WTC11 (cell line): ENCODE measurements at regions not wholly inside any gene's neighbourhood (a gene's known extent, or its start where the extent isn't known, plus 50 kb on each side); places are given as distances from the start of the nearest gene placed in this dataset.

Experiments
- ATAC-seq: fragments of 200-7000 bp; cut with Tn5 transposase; 2 replicates; pipeline ENCODE4 v1.10.0; 2021; ENCODE audit warnings: mild to moderate bottlenecking, moderate library complexity
- CTCF ChIA-PET: fragments of 300-600 bp; sonication (Branson Sonifier 250); formaldehyde crosslinking; loops from one replicate; lab custom pipeline; 2021; ENCODE audit warnings: antibody characterized with exemption; lab: Charles Lee
- POLR2A ChIA-PET: fragments of 350-600 bp; sonication (Branson Sonifier 250); formaldehyde crosslinking; loops from one replicate; lab custom pipeline; 2021; ENCODE audit warnings: antibody characterized with exemption; lab: Charles Lee
- DNase-seq: peaks from one replicate; pipeline ENCODE4 v3.0.0; 2021; ENCODE audit warnings: low spot score
- H3K27ac Mint-ChIP-seq: 2 replicates; pipeline ENCODE4 v1.8.0; 2021; ENCODE audit warnings: mixed read lengths
- H3K27me3 Mint-ChIP-seq: 2 replicates; pipeline ENCODE4 v1.8.0; 2021; ENCODE audit warnings: low read depth, mild to moderate bottlenecking, moderate library complexity, mixed read lengths
- H3K36me3 Mint-ChIP-seq: 2 replicates; pipeline ENCODE4 v1.8.0; 2021; ENCODE audit warnings: mixed read lengths
- H3K4me1 Mint-ChIP-seq: 2 replicates; pipeline ENCODE4 v1.8.0; 2022; ENCODE audit warnings: mixed read lengths
- H3K4me3 Mint-ChIP-seq: 2 replicates; pipeline ENCODE4 v1.8.0; 2021; ENCODE audit warnings: mild to moderate bottlenecking, moderate library complexity, mixed read lengths
- H3K9me3 Mint-ChIP-seq: 2 replicates; pipeline ENCODE4 v1.8.0; 2021; ENCODE audit warnings: mixed read lengths
- ATF1 ChIP-seq: sonication (generic); formaldehyde crosslinking; IDR thresholded peaks from 2 replicates; pipeline ENCODE4 v1.8.1; 2023; ENCODE audit warnings: mild to moderate bottlenecking, moderate library complexity, missing genetic modification reagents
- GRHL2 ChIP-seq: fragments of 250-450 bp; sonication (Bioruptor Pico); IDR thresholded peaks from 2 replicates; pipeline ENCODE4 v1.8.0; 2022; ENCODE audit warnings: mild to moderate bottlenecking, moderate library complexity; ENCODE audit not compliant: insufficient replicate concordance, severe bottlenecking
- GTF2I ChIP-seq: fragments of 250-450 bp; sonication (Bioruptor Pico); conservative IDR thresholded peaks from 2 replicates; pipeline ENCODE4 v1.4.0; 2021; ENCODE audit warnings: mild to moderate bottlenecking
- KAT7 ChIP-seq: sonication (generic); formaldehyde crosslinking; IDR thresholded peaks from 2 replicates; pipeline ENCODE4 v1.8.1; 2023; ENCODE audit warnings: missing genetic modification reagents, mild to moderate bottlenecking, borderline replicate concordance
- MXD4 ChIP-seq: fragments of 250-450 bp; sonication (Bioruptor Pico); IDR thresholded peaks from 2 replicates; pipeline ENCODE4 v1.8.0; 2021; ENCODE audit warnings: mild to moderate bottlenecking, moderate library complexity, borderline replicate concordance
- NR2C2 ChIP-seq: sonication (generic); formaldehyde crosslinking; IDR thresholded peaks from 2 replicates; pipeline ENCODE4 v1.8.0; 2022; ENCODE audit warnings: mild to moderate bottlenecking, missing genetic modification reagents
- PRRX2 ChIP-seq: fragments of 250-450 bp; sonication (Bioruptor Pico); IDR thresholded peaks from 2 replicates; pipeline ENCODE4 v1.8.0; 2021; ENCODE audit warnings: mild to moderate bottlenecking
- TCF7 ChIP-seq: sonication (generic); formaldehyde crosslinking; IDR thresholded peaks from 2 replicates; pipeline ENCODE4 v1.8.0; 2022; ENCODE audit warnings: mild to moderate bottlenecking, low read depth, missing genetic modification reagents, moderate library complexity
- TEAD1 ChIP-seq: sonication (generic); formaldehyde crosslinking; IDR thresholded peaks from 2 replicates; pipeline ENCODE4 v1.8.0; 2022; ENCODE audit warnings: mild to moderate bottlenecking, missing genetic modification reagents
- ZBTB21 ChIP-seq: sonication (generic); formaldehyde crosslinking; IDR thresholded peaks from 2 replicates; pipeline ENCODE4 v1.8.1; 2023; ENCODE audit warnings: mild to moderate bottlenecking, missing genetic modification reagents, borderline replicate concordance
- ZNF219 ChIP-seq: sonication (generic); formaldehyde crosslinking; IDR thresholded peaks from 2 replicates; pipeline ENCODE4 v1.8.0; 2023; ENCODE audit warnings: missing genetic modification reagents, mild to moderate bottlenecking, borderline replicate concordance
- ZNF423 ChIP-seq: fragments of 250-450 bp; sonication (Bioruptor Pico); IDR thresholded peaks from 2 replicates; pipeline ENCODE4 v2.1.2; 2022; ENCODE audit warnings: mild to moderate bottlenecking, moderate library complexity
- TF ChIP-seq, protein P1 (sequence below): sonication (generic); formaldehyde crosslinking; IDR thresholded peaks from 2 replicates; pipeline ENCODE4 v1.8.1; 2022; ENCODE audit warnings: low read depth, missing genetic modification reagents, borderline replicate concordance
- TF ChIP-seq, protein P2 (sequence below): sonication (generic); formaldehyde crosslinking; IDR thresholded peaks from 2 replicates; pipeline ENCODE4 v1.8.1; 2023; ENCODE audit warnings: mild to moderate bottlenecking, missing genetic modification reagents, moderate library complexity
- TF ChIP-seq, protein P3 (sequence below): fragments of 250-450 bp; sonication (Bioruptor Pico); IDR thresholded peaks from 2 replicates; pipeline ENCODE4 v1.9.0; 2021; ENCODE audit warnings: mild to moderate bottlenecking, borderline replicate concordance
- TF ChIP-seq, protein P4 (sequence below): sonication (generic); formaldehyde crosslinking; IDR thresholded peaks from 2 replicates; pipeline ENCODE4 v1.8.0; 2023; ENCODE audit warnings: mild to moderate bottlenecking, missing genetic modification reagents
- TF ChIP-seq, protein P5 (sequence below): sonication (generic); formaldehyde crosslinking; IDR thresholded peaks from 2 replicates; pipeline ENCODE4 v1.8.0; 2023; ENCODE audit warnings: missing genetic modification reagents

DNA sequence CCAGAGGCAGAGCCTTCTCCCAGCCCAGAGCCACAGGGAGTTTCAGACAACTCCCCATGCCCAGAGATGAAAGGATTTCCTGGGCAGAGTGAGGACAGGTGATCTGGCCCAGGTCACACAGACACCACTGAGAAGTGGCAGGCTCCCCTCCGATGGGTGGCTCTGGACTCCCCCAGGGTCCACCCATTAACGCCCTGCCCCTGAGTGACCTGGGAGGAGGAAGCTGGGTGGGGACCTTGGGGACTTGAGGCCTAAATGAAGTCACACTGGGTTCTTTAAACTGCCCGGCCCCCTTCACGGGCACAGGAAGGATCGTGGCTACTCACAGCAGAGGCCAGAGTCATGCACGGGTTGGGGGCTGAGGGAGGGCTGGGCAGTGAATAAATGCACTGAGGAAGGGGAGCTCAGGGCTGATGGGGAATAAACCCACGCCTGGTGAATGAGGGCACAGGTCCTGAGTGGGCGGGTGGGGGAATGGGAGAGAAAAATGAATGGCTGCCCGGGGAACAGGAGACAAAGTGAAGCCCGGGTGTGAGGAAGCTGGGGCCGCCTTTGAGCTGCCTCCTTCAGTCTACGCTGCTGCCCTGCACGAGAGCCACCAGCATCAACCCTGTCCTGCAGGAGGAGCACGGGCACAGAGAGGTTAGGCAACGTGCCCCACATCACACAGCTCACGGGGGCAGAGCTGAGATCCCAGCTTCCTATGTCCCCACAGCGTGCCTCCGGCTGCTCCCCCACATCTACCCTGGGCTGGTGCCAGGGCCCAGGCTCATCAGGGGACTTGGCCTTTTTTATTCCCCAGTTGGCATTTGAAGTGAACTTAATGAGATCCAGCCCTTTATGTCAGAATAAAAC is 404.3 kb downstream of the MATN1 start:
- H3K9me3 Mint-ChIP-seq: peaks cover 13% of the 10 kb centered on the region
- ChIA-PET POLR2A (no interaction called here), CTCF (interaction anchor here (3.1 kb wide), 1 partner anchor 61 kb away, joined by 14 read pairs; no protein-coding TSS in a partner anchor)
- no peak overlapping the region for H3K4me3 Mint-ChIP-seq
- H3K27me3 Mint-ChIP-seq: no peaks in the 10 kb centered on the region
- DNase-seq (no peak), ATAC-seq (no peak)
- TF ChIP-seq PRRX2 (CRISPR knock-in tag): no peak
- TF ChIP-seq NR2C2 (CRISPR knock-in tag): no peak
- TF ChIP-seq ZNF423 (CRISPR knock-in tag): no peak
- TF ChIP-seq KAT7 (CRISPR knock-in tag): no peak
- no peak for TF ChIP-seq TEAD1
- TF ChIP-seq, protein P1, sequence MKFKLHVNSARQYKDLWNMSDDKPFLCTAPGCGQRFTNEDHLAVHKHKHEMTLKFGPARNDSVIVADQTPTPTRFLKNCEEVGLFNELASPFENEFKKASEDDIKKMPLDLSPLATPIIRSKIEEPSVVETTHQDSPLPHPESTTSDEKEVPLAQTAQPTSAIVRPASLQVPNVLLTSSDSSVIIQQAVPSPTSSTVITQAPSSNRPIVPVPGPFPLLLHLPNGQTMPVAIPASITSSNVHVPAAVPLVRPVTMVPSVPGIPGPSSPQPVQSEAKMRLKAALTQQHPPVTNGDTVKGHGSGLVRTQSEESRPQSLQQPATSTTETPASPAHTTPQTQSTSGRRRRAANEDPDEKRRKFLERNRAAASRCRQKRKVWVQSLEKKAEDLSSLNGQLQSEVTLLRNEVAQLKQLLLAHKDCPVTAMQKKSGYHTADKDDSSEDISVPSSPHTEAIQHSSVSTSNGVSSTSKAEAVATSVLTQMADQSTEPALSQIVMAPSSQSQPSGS (CRISPR knock-in tag): no peak
- no peaks in the 10 kb centered on the region for H3K36me3 Mint-ChIP-seq
- H3K27ac Mint-ChIP-seq: no peak overlapping the region
- peaks cover 3% of the 10 kb centered on the region; the same call in 1 of the 2 replicates for H3K4me1 Mint-ChIP-seq

DNA sequence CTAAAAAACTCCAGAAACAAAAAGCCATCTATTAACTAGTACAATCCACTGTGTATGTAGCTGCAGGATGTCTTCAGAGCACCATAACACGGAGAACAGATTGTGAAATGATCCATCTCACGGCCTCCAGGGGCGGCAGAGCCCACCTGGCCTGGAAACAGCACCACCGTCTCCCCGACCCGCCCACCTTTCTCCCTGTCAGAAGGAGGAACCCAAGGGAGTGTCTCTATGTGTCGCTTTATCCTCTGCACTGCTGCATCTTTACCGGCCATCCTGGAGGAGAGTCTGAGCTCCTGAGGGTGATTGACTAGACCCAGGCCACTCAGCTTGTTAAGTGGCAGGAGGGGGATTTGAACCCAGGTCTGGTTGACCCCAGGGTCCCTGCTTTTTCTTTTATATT is 405.0 kb downstream of the MATN1 start:
- CTCF ChIA-PET: interaction anchor here (3.1 kb wide), 1 partner anchor 62 kb away, joined by 14 read pairs; no protein-coding TSS in a partner anchor
- no peak overlapping the region for H3K4me3 Mint-ChIP-seq
- H3K27me3 Mint-ChIP-seq: no peaks in the 10 kb centered on the region
- no peak overlapping the region for H3K27ac Mint-ChIP-seq
- TF ChIP-seq, protein P2, sequence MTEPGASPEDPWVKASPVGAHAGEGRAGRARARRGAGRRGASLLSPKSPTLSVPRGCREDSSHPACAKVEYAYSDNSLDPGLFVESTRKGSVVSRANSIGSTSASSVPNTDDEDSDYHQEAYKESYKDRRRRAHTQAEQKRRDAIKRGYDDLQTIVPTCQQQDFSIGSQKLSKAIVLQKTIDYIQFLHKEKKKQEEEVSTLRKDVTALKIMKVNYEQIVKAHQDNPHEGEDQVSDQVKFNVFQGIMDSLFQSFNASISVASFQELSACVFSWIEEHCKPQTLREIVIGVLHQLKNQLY: no peak
- TF ChIP-seq MXD4 (CRISPR knock-in tag) (no peak), GTF2I (CRISPR knock-in tag) (no peak), ZBTB21 (CRISPR knock-in tag) (no peak)
- DNase-seq (no peak), ATAC-seq (peak; percentile 61)
- POLR2A ChIA-PET: no interaction called here
- H3K9me3 Mint-ChIP-seq: peaks cover 13% of the 10 kb centered on the region
- peaks cover 3% of the 10 kb centered on the region; the same call in 1 of the 2 replicates for H3K4me1 Mint-ChIP-seq
- H3K36me3 Mint-ChIP-seq: no peaks in the 10 kb centered on the region

DNA sequence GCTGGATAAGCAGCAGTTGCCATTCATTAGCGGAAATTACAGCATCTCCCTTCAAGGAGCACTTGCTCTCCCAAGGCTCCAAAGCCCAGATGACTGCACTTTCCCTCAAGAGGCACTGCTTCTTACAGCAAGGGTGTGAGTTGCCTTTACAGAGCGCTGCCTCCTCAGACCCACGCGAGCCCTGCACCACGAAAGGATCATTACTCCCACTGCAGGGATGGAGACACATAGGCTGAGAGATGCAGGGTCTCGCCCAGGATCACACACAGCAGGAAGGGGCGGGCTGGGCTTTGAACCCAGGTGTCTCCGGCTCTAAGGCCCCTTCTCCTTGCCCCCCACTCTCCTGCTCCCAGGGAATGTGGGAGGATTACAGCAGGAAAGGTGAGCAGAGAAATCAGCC is 405.5 kb downstream of the MATN1 start:
- ChIA-PET POLR2A (no interaction called here), CTCF (interaction anchor here (3.1 kb wide), 1 partner anchor 63 kb away, joined by 14 read pairs; no protein-coding TSS in a partner anchor)
- no peak for DNase-seq
- Mint-ChIP-seq H3K36me3 (no peaks in the 10 kb centered on the region), H3K4me3 (no peak overlapping the region), H3K27ac (no peak overlapping the region), H3K9me3 (peaks cover 13% of the 10 kb centered on the region), H3K4me1 (peaks cover 3% of the 10 kb centered on the region; the same call in 1 of the 2 replicates), H3K27me3 (no peaks in the 10 kb centered on the region)
- TF ChIP-seq, protein P3, sequence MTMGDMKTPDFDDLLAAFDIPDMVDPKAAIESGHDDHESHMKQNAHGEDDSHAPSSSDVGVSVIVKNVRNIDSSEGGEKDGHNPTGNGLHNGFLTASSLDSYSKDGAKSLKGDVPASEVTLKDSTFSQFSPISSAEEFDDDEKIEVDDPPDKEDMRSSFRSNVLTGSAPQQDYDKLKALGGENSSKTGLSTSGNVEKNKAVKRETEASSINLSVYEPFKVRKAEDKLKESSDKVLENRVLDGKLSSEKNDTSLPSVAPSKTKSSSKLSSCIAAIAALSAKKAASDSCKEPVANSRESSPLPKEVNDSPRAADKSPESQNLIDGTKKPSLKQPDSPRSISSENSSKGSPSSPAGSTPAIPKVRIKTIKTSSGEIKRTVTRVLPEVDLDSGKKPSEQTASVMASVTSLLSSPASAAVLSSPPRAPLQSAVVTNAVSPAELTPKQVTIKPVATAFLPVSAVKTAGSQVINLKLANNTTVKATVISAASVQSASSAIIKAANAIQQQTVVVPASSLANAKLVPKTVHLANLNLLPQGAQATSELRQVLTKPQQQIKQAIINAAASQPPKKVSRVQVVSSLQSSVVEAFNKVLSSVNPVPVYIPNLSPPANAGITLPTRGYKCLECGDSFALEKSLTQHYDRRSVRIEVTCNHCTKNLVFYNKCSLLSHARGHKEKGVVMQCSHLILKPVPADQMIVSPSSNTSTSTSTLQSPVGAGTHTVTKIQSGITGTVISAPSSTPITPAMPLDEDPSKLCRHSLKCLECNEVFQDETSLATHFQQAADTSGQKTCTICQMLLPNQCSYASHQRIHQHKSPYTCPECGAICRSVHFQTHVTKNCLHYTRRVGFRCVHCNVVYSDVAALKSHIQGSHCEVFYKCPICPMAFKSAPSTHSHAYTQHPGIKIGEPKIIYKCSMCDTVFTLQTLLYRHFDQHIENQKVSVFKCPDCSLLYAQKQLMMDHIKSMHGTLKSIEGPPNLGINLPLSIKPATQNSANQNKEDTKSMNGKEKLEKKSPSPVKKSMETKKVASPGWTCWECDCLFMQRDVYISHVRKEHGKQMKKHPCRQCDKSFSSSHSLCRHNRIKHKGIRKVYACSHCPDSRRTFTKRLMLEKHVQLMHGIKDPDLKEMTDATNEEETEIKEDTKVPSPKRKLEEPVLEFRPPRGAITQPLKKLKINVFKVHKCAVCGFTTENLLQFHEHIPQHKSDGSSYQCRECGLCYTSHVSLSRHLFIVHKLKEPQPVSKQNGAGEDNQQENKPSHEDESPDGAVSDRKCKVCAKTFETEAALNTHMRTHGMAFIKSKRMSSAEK (CRISPR knock-in tag): no peak
- TF ChIP-seq, protein P4, sequence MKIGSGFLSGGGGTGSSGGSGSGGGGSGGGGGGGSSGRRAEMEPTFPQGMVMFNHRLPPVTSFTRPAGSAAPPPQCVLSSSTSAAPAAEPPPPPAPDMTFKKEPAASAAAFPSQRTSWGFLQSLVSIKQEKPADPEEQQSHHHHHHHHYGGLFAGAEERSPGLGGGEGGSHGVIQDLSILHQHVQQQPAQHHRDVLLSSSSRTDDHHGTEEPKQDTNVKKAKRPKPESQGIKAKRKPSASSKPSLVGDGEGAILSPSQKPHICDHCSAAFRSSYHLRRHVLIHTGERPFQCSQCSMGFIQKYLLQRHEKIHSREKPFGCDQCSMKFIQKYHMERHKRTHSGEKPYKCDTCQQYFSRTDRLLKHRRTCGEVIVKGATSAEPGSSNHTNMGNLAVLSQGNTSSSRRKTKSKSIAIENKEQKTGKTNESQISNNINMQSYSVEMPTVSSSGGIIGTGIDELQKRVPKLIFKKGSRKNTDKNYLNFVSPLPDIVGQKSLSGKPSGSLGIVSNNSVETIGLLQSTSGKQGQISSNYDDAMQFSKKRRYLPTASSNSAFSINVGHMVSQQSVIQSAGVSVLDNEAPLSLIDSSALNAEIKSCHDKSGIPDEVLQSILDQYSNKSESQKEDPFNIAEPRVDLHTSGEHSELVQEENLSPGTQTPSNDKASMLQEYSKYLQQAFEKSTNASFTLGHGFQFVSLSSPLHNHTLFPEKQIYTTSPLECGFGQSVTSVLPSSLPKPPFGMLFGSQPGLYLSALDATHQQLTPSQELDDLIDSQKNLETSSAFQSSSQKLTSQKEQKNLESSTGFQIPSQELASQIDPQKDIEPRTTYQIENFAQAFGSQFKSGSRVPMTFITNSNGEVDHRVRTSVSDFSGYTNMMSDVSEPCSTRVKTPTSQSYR (CRISPR knock-in tag): no peak
- TF ChIP-seq GRHL2 (CRISPR knock-in tag) (no peak), ATF1 (CRISPR knock-in tag) (no peak), ZNF219 (CRISPR knock-in tag) (no peak), PRRX2 (CRISPR knock-in tag) (no peak), TCF7 (CRISPR knock-in tag) (no peak)
- TF ChIP-seq, protein P5, sequence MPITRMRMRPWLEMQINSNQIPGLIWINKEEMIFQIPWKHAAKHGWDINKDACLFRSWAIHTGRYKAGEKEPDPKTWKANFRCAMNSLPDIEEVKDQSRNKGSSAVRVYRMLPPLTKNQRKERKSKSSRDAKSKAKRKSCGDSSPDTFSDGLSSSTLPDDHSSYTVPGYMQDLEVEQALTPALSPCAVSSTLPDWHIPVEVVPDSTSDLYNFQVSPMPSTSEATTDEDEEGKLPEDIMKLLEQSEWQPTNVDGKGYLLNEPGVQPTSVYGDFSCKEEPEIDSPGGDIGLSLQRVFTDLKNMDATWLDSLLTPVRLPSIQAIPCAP (CRISPR knock-in tag): no peak
- ATAC-seq: no peak
